Neural cell (in vitro differentiated cells): ENCODE measurements at regions not wholly inside any gene's neighbourhood (a gene's known extent, or its start where the extent isn't known, plus 50 kb on each side); places are given as distances from the start of the nearest gene placed in this dataset.

Experiments used
- H2AFZ ChIP-seq: fragments of 200-600, 300-800 bp; sonication (generic), shearing (Covaris generic); 2 replicates; pipeline ENCODE4 v1.6.0; 2014; ENCODE audit warnings: low read depth, mild to moderate bottlenecking, antibody characterized with exemption, low read length, moderate library complexity
- H3F3A ChIP-seq: fragments of 200-600 bp; shearing (Covaris generic); 2 replicates; pipeline ENCODE4 v1.6.1; 2016; ENCODE audit warnings: mild to moderate bottlenecking, moderate library complexity, mixed read lengths, antibody characterized with exemption, low read length; ENCODE audit not compliant: insufficient read depth, poor library complexity, severe bottlenecking
- H3K27ac ChIP-seq: fragments of 200-600, 300-800 bp; sonication (generic), shearing (Covaris generic); 2 replicates; pipeline ENCODE4 v1.5.1; 2014; ENCODE audit warnings: mild to moderate bottlenecking, low read length, moderate library complexity
- H3K27me3 ChIP-seq: fragments of 300-800, 200-600 bp; sonication (generic), shearing (Covaris generic); 2 replicates; pipeline ENCODE4 v1.6.0; 2014; ENCODE audit warnings: mild to moderate bottlenecking, low read depth, low read length, moderate library complexity; ENCODE audit not compliant: insufficient read depth
- H3K36me3 ChIP-seq: fragments of 300-800, 200-600 bp; sonication (generic), shearing (Covaris generic); 2 replicates; pipeline ENCODE4 v1.5.1; 2014; ENCODE audit warnings: mild to moderate bottlenecking, antibody characterized with exemption, low read length, moderate library complexity; ENCODE audit not compliant: insufficient read depth
- H3K4me2 ChIP-seq: fragments of 300-800, 200-600 bp; sonication (generic), shearing (Covaris generic); 2 replicates; pipeline ENCODE4 v1.6.0; 2014; ENCODE audit warnings: mild to moderate bottlenecking, low read length
- H3K4me3 ChIP-seq: fragments of 300-800, 200-600 bp; sonication (generic), shearing (Covaris generic); 2 replicates; pipeline ENCODE4 v1.5.1; 2014; ENCODE audit warnings: mild to moderate bottlenecking, low read length, moderate library complexity
- H3K79me2 ChIP-seq: fragments of 200-600 bp; shearing (Covaris generic); replicated peaks from 2 replicates; pipeline ENCODE4 v1.6.0; 2014; ENCODE audit warnings: mild to moderate bottlenecking, low read length, moderate library complexity; ENCODE audit not compliant: insufficient read depth
- H3K9ac ChIP-seq: fragments of 300-800, 200-600 bp; sonication (generic), shearing (Covaris generic); 2 replicates; pipeline ENCODE4 v1.6.1; 2016; ENCODE audit warnings: mild to moderate bottlenecking, low read length, mixed read lengths
- H3K9me2 ChIP-seq: fragments of 200-600 bp; shearing (Covaris generic); 2 replicates; pipeline ENCODE4 v1.6.1; 2016; ENCODE audit warnings: mild to moderate bottlenecking, low read length, mixed read lengths; ENCODE audit not compliant: insufficient read depth
- H3K9me3 ChIP-seq: fragments of 200-600, 300-800 bp; sonication (generic), shearing (Covaris generic); 2 replicates; pipeline ENCODE4 v1.6.1; 2016; ENCODE audit warnings: mild to moderate bottlenecking, mixed run types, low read length, moderate library complexity, mixed read lengths
- H4K20me1 ChIP-seq: fragments of 200-600 bp; shearing (Covaris generic); 2 replicates; pipeline ENCODE4 v1.6.1; 2016; ENCODE audit warnings: mild to moderate bottlenecking, mixed run types; ENCODE audit not compliant: insufficient read depth
- EP300 ChIP-seq: fragments of 450-650 bp; conservative IDR thresholded peaks from 2 replicates; pipeline ENCODE4 v1.6.1; 2014; ENCODE audit warnings: antibody characterized with exemption, mild to moderate bottlenecking, moderate library complexity; ENCODE audit not compliant: poor library complexity, severe bottlenecking
- EZH2 ChIP-seq: fragments of 200-600, 300-800 bp; shearing (Covaris generic), sonication (generic); IDR thresholded peaks from 2 replicates; pipeline ENCODE4 v1.6.1; 2014; ENCODE audit warnings: antibody characterized with exemption, low read length, borderline replicate concordance, mild to moderate bottlenecking; ENCODE audit not compliant: insufficient read depth, poor library complexity, severe bottlenecking
- MXI1 ChIP-seq: fragments of 450-650 bp; conservative IDR thresholded peaks from 2 replicates; pipeline ENCODE4 v1.6.1; 2014; ENCODE audit warnings: antibody characterized with exemption, mild to moderate bottlenecking; ENCODE audit not compliant: poor library complexity, severe bottlenecking
- POLR2AphosphoS5 ChIP-seq: IDR thresholded peaks from 2 replicates; pipeline ENCODE4 v1.6.1; 2012
- RAD21 ChIP-seq: fragments of 450-650 bp; conservative IDR thresholded peaks from 2 replicates; pipeline ENCODE4 v1.6.1; 2014; ENCODE audit warnings: antibody characterized with exemption, mild to moderate bottlenecking, moderate library complexity
- SMC3 ChIP-seq: fragments of 450-650 bp; conservative IDR thresholded peaks from 2 replicates; pipeline ENCODE4 v1.6.1; 2014; ENCODE audit warnings: antibody characterized with exemption, mild to moderate bottlenecking, moderate library complexity; ENCODE audit not compliant: poor library complexity
- TAF1 ChIP-seq: IDR thresholded peaks from 2 replicates; pipeline ENCODE4 v1.6.1; 2012; ENCODE audit warnings: low read depth
- TF ChIP-seq, protein P1 (sequence below): fragments of 450-650 bp; IDR thresholded peaks from 2 replicates; pipeline ENCODE4 v1.5.1; 2014; ENCODE audit warnings: antibody characterized with exemption, mild to moderate bottlenecking, moderate library complexity; ENCODE audit not compliant: poor library complexity, severe bottlenecking
- TF ChIP-seq, protein P2 (sequence below): IDR thresholded peaks from 2 replicates; pipeline ENCODE4 v1.6.1; 2012; ENCODE audit warnings: borderline replicate concordance

GRCh38 chr2:100744589-100744988, 75.3 kb upstream of the NPAS2 start:
- Histone ChIP-seq H3K27ac (no peak overlapping the region), H3K36me3 (no peaks in the 10 kb centered on the region), H4K20me1 (no peaks in the 10 kb centered on the region), H3K27me3 (no peaks in the 10 kb centered on the region), H3K9me3 (no peaks in the 10 kb centered on the region), H3K9me2 (no peaks in the 10 kb centered on the region), H3K79me2 (no peaks in the 10 kb centered on the region), H2AFZ (no peak overlapping the region), H3K4me2 (no peak overlapping the region), H3K4me3 (no peak overlapping the region), H3F3A (no peaks in the 10 kb centered on the region), H3K9ac (no peak overlapping the region)
- TF ChIP-seq, protein P1, sequence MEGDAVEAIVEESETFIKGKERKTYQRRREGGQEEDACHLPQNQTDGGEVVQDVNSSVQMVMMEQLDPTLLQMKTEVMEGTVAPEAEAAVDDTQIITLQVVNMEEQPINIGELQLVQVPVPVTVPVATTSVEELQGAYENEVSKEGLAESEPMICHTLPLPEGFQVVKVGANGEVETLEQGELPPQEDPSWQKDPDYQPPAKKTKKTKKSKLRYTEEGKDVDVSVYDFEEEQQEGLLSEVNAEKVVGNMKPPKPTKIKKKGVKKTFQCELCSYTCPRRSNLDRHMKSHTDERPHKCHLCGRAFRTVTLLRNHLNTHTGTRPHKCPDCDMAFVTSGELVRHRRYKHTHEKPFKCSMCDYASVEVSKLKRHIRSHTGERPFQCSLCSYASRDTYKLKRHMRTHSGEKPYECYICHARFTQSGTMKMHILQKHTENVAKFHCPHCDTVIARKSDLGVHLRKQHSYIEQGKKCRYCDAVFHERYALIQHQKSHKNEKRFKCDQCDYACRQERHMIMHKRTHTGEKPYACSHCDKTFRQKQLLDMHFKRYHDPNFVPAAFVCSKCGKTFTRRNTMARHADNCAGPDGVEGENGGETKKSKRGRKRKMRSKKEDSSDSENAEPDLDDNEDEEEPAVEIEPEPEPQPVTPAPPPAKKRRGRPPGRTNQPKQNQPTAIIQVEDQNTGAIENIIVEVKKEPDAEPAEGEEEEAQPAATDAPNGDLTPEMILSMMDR, result no peak

- TF ChIP-seq RAD21 (no peak), MXI1 (no peak), TAF1 (no peak), EP300 (no peak), SMC3 (no peak)
- TF ChIP-seq, protein P2, sequence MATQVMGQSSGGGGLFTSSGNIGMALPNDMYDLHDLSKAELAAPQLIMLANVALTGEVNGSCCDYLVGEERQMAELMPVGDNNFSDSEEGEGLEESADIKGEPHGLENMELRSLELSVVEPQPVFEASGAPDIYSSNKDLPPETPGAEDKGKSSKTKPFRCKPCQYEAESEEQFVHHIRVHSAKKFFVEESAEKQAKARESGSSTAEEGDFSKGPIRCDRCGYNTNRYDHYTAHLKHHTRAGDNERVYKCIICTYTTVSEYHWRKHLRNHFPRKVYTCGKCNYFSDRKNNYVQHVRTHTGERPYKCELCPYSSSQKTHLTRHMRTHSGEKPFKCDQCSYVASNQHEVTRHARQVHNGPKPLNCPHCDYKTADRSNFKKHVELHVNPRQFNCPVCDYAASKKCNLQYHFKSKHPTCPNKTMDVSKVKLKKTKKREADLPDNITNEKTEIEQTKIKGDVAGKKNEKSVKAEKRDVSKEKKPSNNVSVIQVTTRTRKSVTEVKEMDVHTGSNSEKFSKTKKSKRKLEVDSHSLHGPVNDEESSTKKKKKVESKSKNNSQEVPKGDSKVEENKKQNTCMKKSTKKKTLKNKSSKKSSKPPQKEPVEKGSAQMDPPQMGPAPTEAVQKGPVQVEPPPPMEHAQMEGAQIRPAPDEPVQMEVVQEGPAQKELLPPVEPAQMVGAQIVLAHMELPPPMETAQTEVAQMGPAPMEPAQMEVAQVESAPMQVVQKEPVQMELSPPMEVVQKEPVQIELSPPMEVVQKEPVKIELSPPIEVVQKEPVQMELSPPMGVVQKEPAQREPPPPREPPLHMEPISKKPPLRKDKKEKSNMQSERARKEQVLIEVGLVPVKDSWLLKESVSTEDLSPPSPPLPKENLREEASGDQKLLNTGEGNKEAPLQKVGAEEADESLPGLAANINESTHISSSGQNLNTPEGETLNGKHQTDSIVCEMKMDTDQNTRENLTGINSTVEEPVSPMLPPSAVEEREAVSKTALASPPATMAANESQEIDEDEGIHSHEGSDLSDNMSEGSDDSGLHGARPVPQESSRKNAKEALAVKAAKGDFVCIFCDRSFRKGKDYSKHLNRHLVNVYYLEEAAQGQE, result no peak
- Histone ChIP-seq H3F3A (no peaks in the 10 kb centered on the region), H4K20me1 (no peaks in the 10 kb centered on the region)
Observed at GRCh38 chr2:100745604-100746003, 74.3 kb upstream of the NPAS2 start.

DNA sequence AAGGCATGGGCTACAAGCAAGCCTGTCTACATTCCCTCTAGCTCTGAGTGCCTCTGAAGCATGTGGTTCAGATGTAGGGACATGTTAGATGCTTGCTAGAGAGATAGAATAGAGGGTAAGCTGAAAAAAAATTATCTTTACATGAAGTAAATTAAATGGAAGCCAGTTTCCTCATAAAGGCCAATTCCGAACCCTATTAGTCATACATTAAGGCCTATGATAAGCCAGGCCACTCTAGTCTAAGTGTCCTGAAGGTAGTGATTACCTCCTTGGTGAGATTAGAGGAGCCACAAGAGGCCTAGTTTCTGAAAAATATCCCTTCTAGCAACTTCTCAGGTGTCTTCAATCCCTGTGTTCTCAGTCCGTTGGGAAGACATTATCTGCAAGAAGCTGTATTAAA, 72.4 kb upstream of the NPAS2 start:
- Histone ChIP-seq H3K27ac (no peak overlapping the region), H3K9me2 (no peaks in the 10 kb centered on the region), H4K20me1 (no peaks in the 10 kb centered on the region), H3F3A (no peaks in the 10 kb centered on the region), H3K4me3 (no peak overlapping the region), H3K36me3 (no peaks in the 10 kb centered on the region), H3K9ac (no peak overlapping the region), H2AFZ (no peak overlapping the region), H3K79me2 (no peaks in the 10 kb centered on the region), H3K27me3 (no peaks in the 10 kb centered on the region), H3K9me3 (no peaks in the 10 kb centered on the region), H3K4me2 (no peak overlapping the region)
- TF ChIP-seq, protein P2, result no peak
- no peak for TF ChIP-seq POLR2AphosphoS5
- no peak for TF ChIP-seq SMC3
- no peak for TF ChIP-seq EZH2
- TF ChIP-seq, protein P1, result no peak
- TF ChIP-seq TAF1, result no peak
- no peak for TF ChIP-seq EP300
- TF ChIP-seq MXI1, result no peak
- TF ChIP-seq RAD21, result no peak

More at GRCh38 chr2:100745604-100746003, 74.3 kb upstream of the NPAS2 start:
- no peak overlapping the region for H3K9ac ChIP-seq
- no peaks in the 10 kb centered on the region for H3K79me2 ChIP-seq
- H3K4me2 ChIP-seq, result no peak overlapping the region
- H3K36me3 ChIP-seq, result no peaks in the 10 kb centered on the region
- H3K9me3 ChIP-seq, result no peaks in the 10 kb centered on the region
- H3K27ac ChIP-seq, result no peak overlapping the region
- no peaks in the 10 kb centered on the region for H3K27me3 ChIP-seq
- no peak overlapping the region for H3K4me3 ChIP-seq
- no peaks in the 10 kb centered on the region for H3K9me2 ChIP-seq
- H2AFZ ChIP-seq, result no peak overlapping the region
